ENCODE measurements at regions not wholly inside any gene's neighbourhood (a gene's known extent, or its start where the extent isn't known, plus 50 kb on each side); places are given as distances from the start of the nearest gene placed in this dataset.

GRCh38 chr2:228802181-228803071 lies 468.7 kb downstream of the PID1 start:
- H3K27ac Mint-ChIP-seq, result no peak overlapping the region
- no peaks in the 10 kb centered on the region for H3K36me3 Mint-ChIP-seq
- peaks cover 2% of the 10 kb centered on the region for H3K27me3 Mint-ChIP-seq (ENCODE audit: low read depth)
- no peaks in the 10 kb centered on the region for H3K4me1 Mint-ChIP-seq
- H3K9me3 Mint-ChIP-seq, result peaks cover 6% of the 10 kb centered on the region
- no peak overlapping the region for H3K4me3 Mint-ChIP-seq
- DNase-seq (ENCODE audit: low spot score in 2 of 2, unreplicated experiment in 2 of 2), result no peak
- TF ChIP-seq CTCF (IDR thresholded peaks at IDR 0.05; ENCODE audit: unreplicated experiment), result no peak

GRCh38 chr2:228801451-228801850 lies 469.6 kb downstream of the PID1 start:
- peaks cover 2% of the 10 kb centered on the region for H3K27me3 Mint-ChIP-seq (ENCODE audit: low read depth)
- DNase-seq (ENCODE audit: low spot score in 2 of 2, unreplicated experiment in 2 of 2), result no peak
- no peak overlapping the region for H3K4me3 Mint-ChIP-seq
- H3K4me1 Mint-ChIP-seq, result no peaks in the 10 kb centered on the region
- H3K27ac Mint-ChIP-seq, result no peak overlapping the region
- no peak for TF ChIP-seq CTCF (IDR thresholded peaks at IDR 0.05; ENCODE audit: unreplicated experiment)
- H3K9me3 Mint-ChIP-seq, result no peaks in the 10 kb centered on the region
- no peaks in the 10 kb centered on the region for H3K36me3 Mint-ChIP-seq

GRCh38 chr2:228799208-228799588 lies 471.9 kb downstream of the PID1 start:
- H3K27ac Mint-ChIP-seq, result no peak overlapping the region
- no peak overlapping the region for H3K4me3 Mint-ChIP-seq
- no peaks in the 10 kb centered on the region for H3K4me1 Mint-ChIP-seq
- no peak for DNase-seq (ENCODE audit: low spot score in 2 of 2, unreplicated experiment in 2 of 2)
- H3K9me3 Mint-ChIP-seq, result no peaks in the 10 kb centered on the region
- H3K27me3 Mint-ChIP-seq (ENCODE audit: low read depth), result peaks cover 3% of the 10 kb centered on the region
- no peaks in the 10 kb centered on the region for H3K36me3 Mint-ChIP-seq
- TF ChIP-seq CTCF (IDR thresholded peaks at IDR 0.05; ENCODE audit: unreplicated experiment), result no peak

- no peak overlapping the region for H3K4me3 Mint-ChIP-seq
- H3K27me3 Mint-ChIP-seq (ENCODE audit: low read depth), result peaks cover 2% of the 10 kb centered on the region
Observed at GRCh38 chr2:228798458-228799207, 472.5 kb downstream of the PID1 start.

GRCh38 chr2:228796386-228796785 lies 474.7 kb downstream of the PID1 start:
- H3K4me3 Mint-ChIP-seq, result no peak overlapping the region

More at GRCh38 chr2:228798458-228799207, 472.5 kb downstream of the PID1 start:
- Mint-ChIP-seq H3K27ac (no peak overlapping the region), H3K4me1 (no peaks in the 10 kb centered on the region), H3K36me3 (no peaks in the 10 kb centered on the region), H3K9me3 (peaks cover 5% of the 10 kb centered on the region)
- DNase-seq (ENCODE audit: low spot score in 2 of 2, unreplicated experiment in 2 of 2), result no peak
- TF ChIP-seq CTCF (IDR thresholded peaks at IDR 0.05; ENCODE audit: unreplicated experiment), result no peak

More at GRCh38 chr2:228796386-228796785, 474.7 kb downstream of the PID1 start:
- no peak for DNase-seq (ENCODE audit: low spot score in 2 of 2, unreplicated experiment in 2 of 2)
- Mint-ChIP-seq H3K9me3 (peaks cover 10% of the 10 kb centered on the region), H3K4me1 (no peaks in the 10 kb centered on the region), H3K27me3 (ENCODE audit: low read depth) (peaks cover 2% of the 10 kb centered on the region), H3K27ac (no peak overlapping the region), H3K36me3 (no peaks in the 10 kb centered on the region)
- no peak for TF ChIP-seq CTCF (IDR thresholded peaks at IDR 0.05; ENCODE audit: unreplicated experiment)

Measured in mesothelial cell of epicardium (in vitro differentiated cells).